WTC11 (cell line): ENCODE measurements at regions not wholly inside any gene's neighbourhood (a gene's known extent, or its start where the extent isn't known, plus 50 kb on each side); places are given as distances from the start of the nearest gene placed in this dataset.

Experiments used
- ATAC-seq: fragments of 200-7000 bp; cut with Tn5 transposase; 2 replicates; pipeline ENCODE4 v1.10.0; 2021; ENCODE audit warnings: mild to moderate bottlenecking, moderate library complexity
- CTCF ChIA-PET: fragments of 300-600 bp; sonication (Branson Sonifier 250); formaldehyde crosslinking; loops from one replicate; lab custom pipeline; 2021; ENCODE audit warnings: antibody characterized with exemption; lab: Charles Lee
- POLR2A ChIA-PET: fragments of 350-600 bp; sonication (Branson Sonifier 250); formaldehyde crosslinking; loops from one replicate; lab custom pipeline; 2021; ENCODE audit warnings: antibody characterized with exemption; lab: Charles Lee
- DNase-seq: peaks from one replicate; pipeline ENCODE4 v3.0.0; 2021; ENCODE audit warnings: low spot score
- H3K27ac Mint-ChIP-seq: 2 replicates; pipeline ENCODE4 v1.8.0; 2021; ENCODE audit warnings: mixed read lengths
- H3K27me3 Mint-ChIP-seq: 2 replicates; pipeline ENCODE4 v1.8.0; 2021; ENCODE audit warnings: low read depth, mild to moderate bottlenecking, moderate library complexity, mixed read lengths
- H3K36me3 Mint-ChIP-seq: 2 replicates; pipeline ENCODE4 v1.8.0; 2021; ENCODE audit warnings: mixed read lengths
- H3K4me1 Mint-ChIP-seq: 2 replicates; pipeline ENCODE4 v1.8.0; 2022; ENCODE audit warnings: mixed read lengths
- H3K4me3 Mint-ChIP-seq: 2 replicates; pipeline ENCODE4 v1.8.0; 2021; ENCODE audit warnings: mild to moderate bottlenecking, moderate library complexity, mixed read lengths
- H3K9me3 Mint-ChIP-seq: 2 replicates; pipeline ENCODE4 v1.8.0; 2021; ENCODE audit warnings: mixed read lengths
- CREB1 ChIP-seq: sonication (generic); formaldehyde crosslinking; IDR thresholded peaks from 2 replicates; pipeline ENCODE4 v1.8.0; 2023; ENCODE audit warnings: mild to moderate bottlenecking, missing genetic modification reagents
- CREM ChIP-seq: sonication (generic); formaldehyde crosslinking; IDR thresholded peaks from 2 replicates; pipeline ENCODE4 v1.8.1; 2022; ENCODE audit warnings: mild to moderate bottlenecking, missing genetic modification reagents, moderate library complexity
- GABPB1 ChIP-seq: sonication (generic); formaldehyde crosslinking; IDR thresholded peaks from 2 replicates; pipeline ENCODE4 v1.8.1; 2023; ENCODE audit warnings: mild to moderate bottlenecking, missing genetic modification reagents
- SMAD4 ChIP-seq: sonication (generic); formaldehyde crosslinking; IDR thresholded peaks from 2 replicates; pipeline ENCODE4 v1.8.0; 2022; ENCODE audit warnings: mild to moderate bottlenecking, missing genetic modification reagents
- TP53 ChIP-seq: sonication (generic); formaldehyde crosslinking; IDR thresholded peaks from 2 replicates; pipeline ENCODE4 v1.8.1; 2023; ENCODE audit warnings: mild to moderate bottlenecking, missing genetic modification reagents
- ZBTB21 ChIP-seq: sonication (generic); formaldehyde crosslinking; IDR thresholded peaks from 2 replicates; pipeline ENCODE4 v1.8.1; 2023; ENCODE audit warnings: mild to moderate bottlenecking, missing genetic modification reagents, borderline replicate concordance
- ZNF138 ChIP-seq: sonication (generic); formaldehyde crosslinking; conservative IDR thresholded peaks from 2 replicates; pipeline ENCODE4 v1.8.1; 2022; ENCODE audit warnings: mild to moderate bottlenecking, moderate library complexity, missing genetic modification reagents
- ZNF423 ChIP-seq: fragments of 250-450 bp; sonication (Bioruptor Pico); IDR thresholded peaks from 2 replicates; pipeline ENCODE4 v2.1.2; 2022; ENCODE audit warnings: mild to moderate bottlenecking, moderate library complexity
- TF ChIP-seq, protein P1 (sequence below): fragments of 200-600 bp; IDR thresholded peaks from 2 replicates; pipeline ENCODE4 v1.8.0; 2022; ENCODE audit warnings: antibody characterized with exemption
- TF ChIP-seq, protein P2 (sequence below): fragments of 250-450 bp; sonication (Bioruptor Pico); IDR thresholded peaks from 2 replicates; pipeline ENCODE4 v2.1.2; 2022; ENCODE audit warnings: mild to moderate bottlenecking, moderate library complexity
- TF ChIP-seq, protein P3 (sequence below): sonication (generic); formaldehyde crosslinking; IDR thresholded peaks from 2 replicates; pipeline ENCODE4 v1.8.1; 2023; ENCODE audit warnings: mild to moderate bottlenecking, missing genetic modification reagents, borderline replicate concordance
- TF ChIP-seq, protein P4 (sequence below): sonication (generic); formaldehyde crosslinking; IDR thresholded peaks from 2 replicates; pipeline ENCODE4 v1.8.0; 2022; ENCODE audit warnings: mild to moderate bottlenecking, missing genetic modification reagents
- TF ChIP-seq, protein P5 (sequence below): fragments of 250-450 bp; sonication (Bioruptor Pico); IDR thresholded peaks from 2 replicates; pipeline ENCODE4 v1.9.0; 2021; ENCODE audit warnings: mild to moderate bottlenecking
- TF ChIP-seq, protein P6 (sequence below): sonication (generic); formaldehyde crosslinking; IDR thresholded peaks from 2 replicates; pipeline ENCODE4 v1.8.1; 2023; ENCODE audit warnings: mild to moderate bottlenecking, moderate library complexity, missing genetic modification reagents

DNA sequence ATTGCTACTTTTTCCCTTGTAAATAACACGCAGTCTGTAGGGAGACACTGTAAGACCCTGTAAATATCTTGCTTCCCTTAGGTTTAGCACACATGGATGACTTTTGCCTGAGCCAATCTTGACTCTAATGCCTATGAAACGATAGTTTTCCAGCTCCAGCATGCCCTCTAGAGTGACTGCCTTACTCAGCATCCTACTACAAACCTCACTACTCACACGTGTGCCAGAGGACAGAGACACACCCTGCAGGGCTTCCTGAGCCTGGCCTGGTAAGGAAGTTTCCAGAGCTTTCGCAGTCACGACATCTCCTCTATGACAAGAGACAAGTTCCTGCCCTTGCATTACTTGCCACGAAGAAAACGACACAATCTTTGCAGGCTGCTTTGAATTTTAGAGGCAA lies 138.1 kb downstream of the ATPSCKMT start (continued):
- TF ChIP-seq, protein P1, sequence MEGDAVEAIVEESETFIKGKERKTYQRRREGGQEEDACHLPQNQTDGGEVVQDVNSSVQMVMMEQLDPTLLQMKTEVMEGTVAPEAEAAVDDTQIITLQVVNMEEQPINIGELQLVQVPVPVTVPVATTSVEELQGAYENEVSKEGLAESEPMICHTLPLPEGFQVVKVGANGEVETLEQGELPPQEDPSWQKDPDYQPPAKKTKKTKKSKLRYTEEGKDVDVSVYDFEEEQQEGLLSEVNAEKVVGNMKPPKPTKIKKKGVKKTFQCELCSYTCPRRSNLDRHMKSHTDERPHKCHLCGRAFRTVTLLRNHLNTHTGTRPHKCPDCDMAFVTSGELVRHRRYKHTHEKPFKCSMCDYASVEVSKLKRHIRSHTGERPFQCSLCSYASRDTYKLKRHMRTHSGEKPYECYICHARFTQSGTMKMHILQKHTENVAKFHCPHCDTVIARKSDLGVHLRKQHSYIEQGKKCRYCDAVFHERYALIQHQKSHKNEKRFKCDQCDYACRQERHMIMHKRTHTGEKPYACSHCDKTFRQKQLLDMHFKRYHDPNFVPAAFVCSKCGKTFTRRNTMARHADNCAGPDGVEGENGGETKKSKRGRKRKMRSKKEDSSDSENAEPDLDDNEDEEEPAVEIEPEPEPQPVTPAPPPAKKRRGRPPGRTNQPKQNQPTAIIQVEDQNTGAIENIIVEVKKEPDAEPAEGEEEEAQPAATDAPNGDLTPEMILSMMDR, result peak; percentile 26; the same call in 1 of the 2 replicates
- TF ChIP-seq ZNF138 (CRISPR knock-in tag), result 0 out of 2 replicates have a peak, but pooled peaks have one; percentile 19
- TF ChIP-seq, all 79 proteins: peak for 19

DNA sequence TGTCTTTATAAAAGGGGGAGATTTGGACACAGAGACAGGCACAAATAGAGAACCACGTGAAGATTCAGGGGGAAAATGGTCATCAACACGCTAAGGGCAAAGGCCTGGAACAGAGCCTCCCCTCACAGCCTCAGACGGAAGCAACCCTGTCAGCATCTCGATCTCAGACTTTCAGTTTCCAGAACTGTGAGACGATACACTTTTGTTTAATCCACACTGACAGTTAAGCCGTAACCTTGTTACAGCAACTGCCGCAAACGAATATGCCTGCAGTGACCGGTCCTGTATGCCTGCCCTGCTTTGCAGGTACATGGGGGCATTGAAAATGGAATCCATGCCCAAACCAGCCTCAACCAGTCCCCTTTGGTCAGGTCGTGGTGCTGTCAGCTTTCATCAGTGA lies 139.5 kb downstream of the ATPSCKMT start:
- peaks cover 12% of the 10 kb centered on the region for H3K36me3 Mint-ChIP-seq
- ChIA-PET CTCF (interaction anchor here (0.5 to 1.8 kb wide), 2 partner anchors 7 to 224 kb away, joined by 3 to 4 read pairs; no protein-coding TSS in a partner anchor), POLR2A (interaction anchor here (0.6 kb wide), 1 partner anchor 127 kb away, joined by 4 read pairs; no protein-coding TSS in a partner anchor)
- no peak overlapping the region for H3K4me3 Mint-ChIP-seq
- TF ChIP-seq, protein P2, sequence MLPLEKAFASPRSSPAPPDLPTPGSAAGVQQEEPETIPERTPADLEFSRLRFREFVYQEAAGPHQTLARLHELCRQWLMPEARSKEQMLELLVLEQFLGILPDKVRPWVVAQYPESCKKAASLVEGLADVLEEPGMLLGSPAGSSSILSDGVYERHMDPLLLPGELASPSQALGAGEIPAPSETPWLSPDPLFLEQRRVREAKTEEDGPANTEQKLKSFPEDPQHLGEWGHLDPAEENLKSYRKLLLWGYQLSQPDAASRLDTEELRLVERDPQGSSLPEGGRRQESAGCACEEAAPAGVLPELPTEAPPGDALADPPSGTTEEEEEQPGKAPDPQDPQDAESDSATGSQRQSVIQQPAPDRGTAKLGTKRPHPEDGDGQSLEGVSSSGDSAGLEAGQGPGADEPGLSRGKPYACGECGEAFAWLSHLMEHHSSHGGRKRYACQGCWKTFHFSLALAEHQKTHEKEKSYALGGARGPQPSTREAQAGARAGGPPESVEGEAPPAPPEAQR, result no peak
- no peak for DNase-seq
- peaks cover 11% of the 10 kb centered on the region for H3K9me3 Mint-ChIP-seq
- no peak for ATAC-seq
- no peak overlapping the region for H3K27ac Mint-ChIP-seq
- peaks cover 18% of the 10 kb centered on the region for H3K4me1 Mint-ChIP-seq
- H3K27me3 Mint-ChIP-seq, result peaks cover 30% of the 10 kb centered on the region

DNA sequence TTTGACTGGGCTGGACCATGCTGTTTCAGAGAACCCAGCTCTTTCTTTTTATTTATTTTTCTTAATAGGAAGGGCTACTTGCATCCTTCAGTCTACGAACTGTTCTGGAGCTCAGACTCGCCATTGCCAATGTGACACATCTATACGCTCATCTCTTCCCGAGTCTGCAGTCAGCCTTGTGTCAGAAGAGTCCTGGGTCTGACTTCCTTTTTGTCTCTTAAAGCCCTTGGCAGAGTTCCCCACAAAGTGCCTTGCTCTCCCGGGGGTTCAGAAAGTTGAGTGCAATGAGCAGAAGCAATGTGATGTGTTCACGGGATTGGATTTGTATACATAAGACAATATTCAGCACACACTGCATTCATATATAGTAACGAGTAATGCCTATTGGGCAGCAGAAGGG lies 140.4 kb downstream of the ATPSCKMT start:
- no peak for ATAC-seq
- no peak overlapping the region for H3K4me3 Mint-ChIP-seq
- H3K27ac Mint-ChIP-seq, result no peak overlapping the region
- peaks cover 30% of the 10 kb centered on the region for H3K27me3 Mint-ChIP-seq
- ChIA-PET CTCF (interaction anchor here (0.6 to 1.8 kb wide), 3 partner anchors 8 to 924 kb away, joined by 3 to 6 read pairs (median 4); no protein-coding TSS in a partner anchor), POLR2A (no interaction called here)
- H3K9me3 Mint-ChIP-seq, result peaks cover 11% of the 10 kb centered on the region
- DNase-seq, result no peak
- TF ChIP-seq ZBTB21, result no peak
- TF ChIP-seq, protein P3, sequence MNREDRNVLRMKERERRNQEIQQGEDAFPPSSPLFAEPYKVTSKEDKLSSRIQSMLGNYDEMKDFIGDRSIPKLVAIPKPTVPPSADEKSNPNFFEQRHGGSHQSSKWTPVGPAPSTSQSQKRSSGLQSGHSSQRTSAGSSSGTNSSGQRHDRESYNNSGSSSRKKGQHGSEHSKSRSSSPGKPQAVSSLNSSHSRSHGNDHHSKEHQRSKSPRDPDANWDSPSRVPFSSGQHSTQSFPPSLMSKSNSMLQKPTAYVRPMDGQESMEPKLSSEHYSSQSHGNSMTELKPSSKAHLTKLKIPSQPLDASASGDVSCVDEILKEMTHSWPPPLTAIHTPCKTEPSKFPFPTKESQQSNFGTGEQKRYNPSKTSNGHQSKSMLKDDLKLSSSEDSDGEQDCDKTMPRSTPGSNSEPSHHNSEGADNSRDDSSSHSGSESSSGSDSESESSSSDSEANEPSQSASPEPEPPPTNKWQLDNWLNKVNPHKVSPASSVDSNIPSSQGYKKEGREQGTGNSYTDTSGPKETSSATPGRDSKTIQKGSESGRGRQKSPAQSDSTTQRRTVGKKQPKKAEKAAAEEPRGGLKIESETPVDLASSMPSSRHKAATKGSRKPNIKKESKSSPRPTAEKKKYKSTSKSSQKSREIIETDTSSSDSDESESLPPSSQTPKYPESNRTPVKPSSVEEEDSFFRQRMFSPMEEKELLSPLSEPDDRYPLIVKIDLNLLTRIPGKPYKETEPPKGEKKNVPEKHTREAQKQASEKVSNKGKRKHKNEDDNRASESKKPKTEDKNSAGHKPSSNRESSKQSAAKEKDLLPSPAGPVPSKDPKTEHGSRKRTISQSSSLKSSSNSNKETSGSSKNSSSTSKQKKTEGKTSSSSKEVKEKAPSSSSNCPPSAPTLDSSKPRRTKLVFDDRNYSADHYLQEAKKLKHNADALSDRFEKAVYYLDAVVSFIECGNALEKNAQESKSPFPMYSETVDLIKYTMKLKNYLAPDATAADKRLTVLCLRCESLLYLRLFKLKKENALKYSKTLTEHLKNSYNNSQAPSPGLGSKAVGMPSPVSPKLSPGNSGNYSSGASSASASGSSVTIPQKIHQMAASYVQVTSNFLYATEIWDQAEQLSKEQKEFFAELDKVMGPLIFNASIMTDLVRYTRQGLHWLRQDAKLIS (CRISPR knock-in tag), result no peak
- TF ChIP-seq CREB1 (CRISPR knock-in tag), result no peak
- no peak for TF ChIP-seq SMAD4 (CRISPR knock-in tag)
- no peak for TF ChIP-seq ZNF423
- TF ChIP-seq, protein P4, sequence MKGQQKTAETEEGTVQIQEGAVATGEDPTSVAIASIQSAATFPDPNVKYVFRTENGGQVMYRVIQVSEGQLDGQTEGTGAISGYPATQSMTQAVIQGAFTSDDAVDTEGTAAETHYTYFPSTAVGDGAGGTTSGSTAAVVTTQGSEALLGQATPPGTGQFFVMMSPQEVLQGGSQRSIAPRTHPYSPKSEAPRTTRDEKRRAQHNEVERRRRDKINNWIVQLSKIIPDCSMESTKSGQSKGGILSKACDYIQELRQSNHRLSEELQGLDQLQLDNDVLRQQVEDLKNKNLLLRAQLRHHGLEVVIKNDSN (CRISPR knock-in tag), result no peak
- no peak for TF ChIP-seq TP53 (CRISPR knock-in tag)
- TF ChIP-seq, protein P5, sequence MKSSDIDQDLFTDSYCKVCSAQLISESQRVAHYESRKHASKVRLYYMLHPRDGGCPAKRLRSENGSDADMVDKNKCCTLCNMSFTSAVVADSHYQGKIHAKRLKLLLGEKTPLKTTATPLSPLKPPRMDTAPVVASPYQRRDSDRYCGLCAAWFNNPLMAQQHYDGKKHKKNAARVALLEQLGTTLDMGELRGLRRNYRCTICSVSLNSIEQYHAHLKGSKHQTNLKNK, result no peak
- TF ChIP-seq GABPB1 (CRISPR knock-in tag), result no peak
- no peak for TF ChIP-seq CREM (CRISPR knock-in tag)
- TF ChIP-seq, protein P6, sequence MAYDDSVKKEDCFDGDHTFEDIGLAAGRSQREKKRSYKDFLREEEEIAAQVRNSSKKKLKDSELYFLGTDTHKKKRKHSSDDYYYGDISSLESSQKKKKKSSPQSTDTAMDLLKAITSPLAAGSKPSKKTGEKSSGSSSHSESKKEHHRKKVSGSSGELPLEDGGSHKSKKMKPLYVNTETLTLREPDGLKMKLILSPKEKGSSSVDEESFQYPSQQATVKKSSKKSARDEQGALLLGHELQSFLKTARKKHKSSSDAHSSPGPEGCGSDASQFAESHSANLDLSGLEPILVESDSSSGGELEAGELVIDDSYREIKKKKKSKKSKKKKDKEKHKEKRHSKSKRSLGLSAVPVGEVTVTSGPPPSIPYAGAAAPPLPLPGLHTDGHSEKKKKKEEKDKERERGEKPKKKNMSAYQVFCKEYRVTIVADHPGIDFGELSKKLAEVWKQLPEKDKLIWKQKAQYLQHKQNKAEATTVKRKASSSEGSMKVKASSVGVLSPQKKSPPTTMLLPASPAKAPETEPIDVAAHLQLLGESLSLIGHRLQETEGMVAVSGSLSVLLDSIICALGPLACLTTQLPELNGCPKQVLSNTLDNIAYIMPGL (CRISPR knock-in tag), result no peak
- peaks cover 28% of the 10 kb centered on the region for H3K4me1 Mint-ChIP-seq
- H3K36me3 Mint-ChIP-seq, result peaks cover 12% of the 10 kb centered on the region
